ENCODE measurements at regions not wholly inside any gene's neighbourhood (a gene's known extent, or its start where the extent isn't known, plus 50 kb on each side); places are given as distances from the start of the nearest gene placed in this dataset.

GRCh38 chr10:123462246-123462645 is 203.9 kb upstream of the GPR26 start:
- Histone ChIP-seq H3K4me2 (ENCODE audit: control insufficient read depth, extremely low read depth, insufficient read depth, low read depth, low read length) (no peak overlapping the region), H3K27ac (ENCODE audit: control insufficient read depth, insufficient read depth, low read length) (no peak overlapping the region), H3K9ac (ENCODE audit: control insufficient read depth, extremely low read depth, insufficient read depth, low read length) (no peak overlapping the region), H3K4me3 (ENCODE audit: control insufficient read depth in 2 of 3, extremely low read depth in 1 of 3, insufficient read depth in 2 of 3, low read depth in 1 of 3, low read length in 3 of 3) (no peak overlapping the region), H2AFZ (ENCODE audit: control insufficient read depth, low read length) (no peak overlapping the region), H3K9me3 (ENCODE audit: control insufficient read depth, low read depth, low read length) (no peaks in the 10 kb centered on the region), H3K4me1 (ENCODE audit: control insufficient read depth, extremely low read depth, insufficient read depth, low read length) (no peaks in the 10 kb centered on the region), H3K79me2 (ENCODE audit: control insufficient read depth, insufficient read depth, low read length) (no peaks in the 10 kb centered on the region), H4K20me1 (ENCODE audit: control insufficient read depth, extremely low read depth, insufficient read depth, low read length) (no peaks in the 10 kb centered on the region), H3K27me3 (ENCODE audit: control insufficient read depth, extremely low read depth, insufficient read depth, low read length) (peaks cover 4% of the 10 kb centered on the region), H3K9me1 (ENCODE audit: control insufficient read depth, extremely low read depth, insufficient read depth, low read length) (no peaks in the 10 kb centered on the region), H3K36me3 (ENCODE audit: control insufficient read depth in 2 of 2, extremely low read depth in 1 of 2, insufficient read depth in 2 of 2, low read length in 2 of 2) (no peaks in the 10 kb centered on the region)
- FAIRE-seq: no peak
- dilution Hi-C loops (cut with MboI; ENCODE audit: extremely low pct_ligation_motif_present, low sequenced_read_pairs): no loop called here
- no peak for DNase-seq (ENCODE audit: low read depth, low spot score)
- no peak for TF ChIP-seq EZH2 (IDR thresholded peaks at IDR 0.05; ENCODE audit: low read length)
- TF ChIP-seq CTCF (optimal IDR thresholded peaks at IDR 0.05 in 1 of 3, IDR thresholded peaks at IDR 0.05 in 1 of 3, conservative IDR thresholded peaks at IDR 0.05 in 1 of 3; ENCODE audit: extremely low read depth in 1 of 3, insufficient read depth in 2 of 3, low read length in 3 of 3): no peak

DNA sequence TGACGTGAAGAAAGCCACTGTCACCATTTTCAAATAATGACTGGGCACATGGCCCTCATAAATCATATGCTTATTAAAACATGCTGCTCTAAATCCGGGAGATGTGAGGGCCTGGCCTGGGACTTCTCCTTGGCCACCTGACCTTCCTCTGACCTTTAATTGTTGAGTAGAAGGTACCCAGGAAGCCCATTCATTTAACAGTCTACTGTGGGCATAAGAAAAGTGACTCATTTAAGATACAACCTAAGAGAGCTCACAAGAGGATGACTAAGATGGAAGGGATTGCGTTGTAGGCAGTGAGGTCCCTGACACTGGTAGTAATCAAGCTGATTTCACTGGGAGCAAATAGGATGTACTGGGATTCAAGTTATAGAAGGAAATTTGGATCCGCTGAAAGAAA is 203.4 kb upstream of the GPR26 start:
- TF ChIP-seq EZH2 (IDR thresholded peaks at IDR 0.05; ENCODE audit: low read length): no peak
- no peak for TF ChIP-seq CTCF (optimal IDR thresholded peaks at IDR 0.05 in 1 of 3, IDR thresholded peaks at IDR 0.05 in 1 of 3, conservative IDR thresholded peaks at IDR 0.05 in 1 of 3; ENCODE audit: extremely low read depth in 1 of 3, insufficient read depth in 2 of 3, low read length in 3 of 3)
- FAIRE-seq (no peak), DNase-seq (ENCODE audit: low read depth, low spot score) (no peak)
- Histone ChIP-seq H3K4me1 (ENCODE audit: control insufficient read depth, extremely low read depth, insufficient read depth, low read length) (no peaks in the 10 kb centered on the region), H4K20me1 (ENCODE audit: control insufficient read depth, extremely low read depth, insufficient read depth, low read length) (no peaks in the 10 kb centered on the region), H3K27ac (ENCODE audit: control insufficient read depth, insufficient read depth, low read length) (no peak overlapping the region), H3K9me1 (ENCODE audit: control insufficient read depth, extremely low read depth, insufficient read depth, low read length) (no peaks in the 10 kb centered on the region), H3K27me3 (ENCODE audit: control insufficient read depth, extremely low read depth, insufficient read depth, low read length) (peaks cover 4% of the 10 kb centered on the region), H2AFZ (ENCODE audit: control insufficient read depth, low read length) (no peak overlapping the region), H3K9me3 (ENCODE audit: control insufficient read depth, low read depth, low read length) (no peaks in the 10 kb centered on the region), H3K4me2 (ENCODE audit: control insufficient read depth, extremely low read depth, insufficient read depth, low read depth, low read length) (no peak overlapping the region), H3K9ac (ENCODE audit: control insufficient read depth, extremely low read depth, insufficient read depth, low read length) (no peak overlapping the region), H3K79me2 (ENCODE audit: control insufficient read depth, insufficient read depth, low read length) (no peaks in the 10 kb centered on the region), H3K4me3 (ENCODE audit: control insufficient read depth in 2 of 3, extremely low read depth in 1 of 3, insufficient read depth in 2 of 3, low read depth in 1 of 3, low read length in 3 of 3) (no peak overlapping the region), H3K36me3 (ENCODE audit: control insufficient read depth in 2 of 2, extremely low read depth in 1 of 2, insufficient read depth in 2 of 2, low read length in 2 of 2) (no peaks in the 10 kb centered on the region)
- dilution Hi-C loops (cut with MboI; ENCODE audit: extremely low pct_ligation_motif_present, low sequenced_read_pairs): no loop called here
